Naive B cell (primary cell): ENCODE measurements at regions not wholly inside any gene's neighbourhood (a gene's known extent, or its start where the extent isn't known, plus 50 kb on each side); places are given as distances from the start of the nearest gene placed in this dataset.
"Not testable (repeated sequence)": the region's sequence is repeated elsewhere in the genome, so short reads cannot be mapped to it uniquely, and the experiment has no call there.

ENCODE experiments used
- ATAC-seq, 2 donors: fragments of 150-1000 bp; cut with Tn5 transposase; 2 replicates each; pipeline ENCODE4 v1.10.0; 2021; ENCODE audit warnings: low read depth in 2 of 2, mild to moderate bottlenecking in 2 of 2, moderate library complexity in 2 of 2
- DNase-seq: peaks from one replicate; pipeline ENCODE4 v3.0.0; 2022
- H3K27ac Mint-ChIP-seq, 6 donors: one replicate each; pipeline ENCODE4 v1.8.0; 2020 to 2022; ENCODE audit warnings: mild to moderate bottlenecking in 6 of 6, mixed read lengths in 6 of 6, moderate library complexity in 5 of 6, inconsistent platforms in 2 of 6
- H3K27me3 Mint-ChIP-seq, 3 donors: one replicate each; pipeline ENCODE4 v1.8.0; 2021 to 2022; ENCODE audit warnings: mixed read lengths in 3 of 3, mild to moderate bottlenecking in 1 of 3
- H3K36me3 Mint-ChIP-seq, 2 donors: one replicate each; pipeline ENCODE4 v1.8.0; 2020 to 2022; ENCODE audit warnings: mixed read lengths in 2 of 2, inconsistent platforms in 1 of 2, mild to moderate bottlenecking in 1 of 2
- H3K4me1 Mint-ChIP-seq, 3 donors: one replicate each; pipeline ENCODE4 v1.8.0; 2020 to 2022; ENCODE audit warnings: mixed read lengths in 3 of 3, inconsistent platforms in 1 of 3, mild to moderate bottlenecking in 1 of 3, moderate library complexity in 1 of 3
- H3K4me3 Mint-ChIP-seq, 8 donors: one replicate each; pipeline ENCODE4 v1.8.0; 2020 to 2022; ENCODE audit warnings: mild to moderate bottlenecking in 8 of 8, mixed read lengths in 8 of 8, moderate library complexity in 8 of 8, inconsistent platforms in 2 of 8
- H3K9me3 Mint-ChIP-seq, 7 donors: one replicate each; pipeline ENCODE4 v1.8.0; 2020 to 2022; ENCODE audit warnings: mixed read lengths in 7 of 7, mild to moderate bottlenecking in 5 of 7, inconsistent platforms in 2 of 7, moderate library complexity in 1 of 7

DNA sequence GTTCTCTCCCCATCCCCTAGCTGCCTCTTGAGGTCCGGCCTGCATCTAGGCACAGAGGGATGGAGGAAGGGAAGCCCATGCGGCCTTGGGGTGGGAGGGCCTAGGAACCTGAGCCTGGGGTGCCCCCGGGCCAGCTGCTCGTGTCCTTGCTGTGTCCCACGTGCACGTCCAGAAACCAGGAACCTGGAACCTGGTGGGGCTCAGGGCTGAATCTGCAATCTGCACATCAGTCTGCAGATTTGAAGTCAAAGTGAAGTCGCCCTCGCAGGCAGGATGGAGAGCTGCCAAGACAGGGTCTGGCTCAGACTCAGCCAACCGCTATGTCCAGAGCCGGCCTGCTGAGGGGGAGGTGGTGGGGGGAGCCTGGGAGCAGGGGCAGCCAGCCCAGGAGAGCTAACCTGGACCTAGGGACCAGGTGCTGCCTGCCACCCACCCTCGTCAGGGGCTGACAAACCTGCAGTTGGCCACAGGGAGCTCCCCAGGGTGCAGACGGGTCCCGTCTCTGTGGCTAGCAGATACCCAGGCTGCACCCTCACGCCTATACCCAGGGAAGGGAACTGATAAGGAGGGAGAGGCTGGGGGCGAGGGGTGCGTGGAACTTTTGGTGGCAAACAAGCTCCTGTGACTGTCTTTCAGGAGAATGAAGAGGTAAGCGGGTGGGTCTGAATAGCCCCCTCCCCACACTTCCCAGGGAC, 103.5 kb upstream of the SIMC1 start:
- H3K9me3 Mint-ChIP-seq, result peaks cover 0 to 3% (median 0%) of the 10 kb centered on the region in 7 donors
- no peak overlapping the region for H3K27ac Mint-ChIP-seq
- H3K36me3 Mint-ChIP-seq, result peaks cover 0 to 20% of the 10 kb centered on the region in 2 donors
- H3K4me3 Mint-ChIP-seq, result peak overlapping the region in 4 of 8 donors; percentile 35 to 83 (median 72)
- H3K4me1 Mint-ChIP-seq, result peaks cover 18 to 24% (median 23%) of the 10 kb centered on the region in 3 donors
- ATAC-seq (no peak), DNase-seq (no peak)
- H3K27me3 Mint-ChIP-seq, result peaks cover 27 to 68% (median 54%) of the 10 kb centered on the region in 3 donors

GRCh38 chr5:176140138-176140537, 98.1 kb upstream of the SIMC1 start:
- H3K9me3 Mint-ChIP-seq, result peaks cover 10 to 29% (median 18%) of the 10 kb centered on the region in 7 donors
- not testable (repeated sequence) for ATAC-seq, H3K4me1 Mint-ChIP-seq

DNA sequence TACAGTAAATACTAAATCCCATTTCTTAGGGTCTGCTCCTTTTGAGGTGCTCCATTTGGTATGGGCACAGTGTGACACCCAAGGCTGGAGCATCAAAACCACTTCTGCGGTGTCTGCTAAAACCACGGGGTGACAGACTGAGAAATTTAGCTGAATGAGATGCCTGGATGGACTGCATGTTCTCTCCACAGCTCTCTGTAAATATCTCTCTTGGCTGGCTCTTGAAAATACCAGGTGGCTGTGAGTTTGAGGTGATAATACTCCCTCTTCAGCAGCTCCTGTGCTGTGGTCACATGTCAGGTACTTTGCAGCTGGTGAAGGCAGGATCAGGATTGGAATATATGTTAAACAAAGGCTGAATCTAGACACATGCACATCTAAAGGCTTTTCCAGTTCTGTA, 93.7 kb upstream of the SIMC1 start:
- peaks cover 10 to 29% (median 18%) of the 10 kb centered on the region in 7 donors for H3K9me3 Mint-ChIP-seq
- H3K27ac Mint-ChIP-seq, result no peak overlapping the region
- H3K36me3 Mint-ChIP-seq, result peaks cover 21 to 36% of the 10 kb centered on the region in 2 donors
- ATAC-seq (no peak), DNase-seq (no peak)
- H3K4me1 Mint-ChIP-seq, result peaks cover 0 to 4% (median 0%) of the 10 kb centered on the region in 3 donors
- peaks cover 44 to 65% (median 63%) of the 10 kb centered on the region in 3 donors for H3K27me3 Mint-ChIP-seq
- H3K4me3 Mint-ChIP-seq, result no peak overlapping the region

More at GRCh38 chr5:176140138-176140537, 98.1 kb upstream of the SIMC1 start:
- DNase-seq, H3K27ac Mint-ChIP-seq, H3K4me3 Mint-ChIP-seq: not testable (repeated sequence)
- Mint-ChIP-seq H3K36me3 (peaks cover 21 to 36% of the 10 kb centered on the region in 2 donors), H3K27me3 (peaks cover 40 to 68% (median 55%) of the 10 kb centered on the region in 3 donors)

- not testable (repeated sequence) for H3K4me3 Mint-ChIP-seq
Observed at GRCh38 chr5:176149948-176150347, 88.3 kb upstream of the SIMC1 start.

GRCh38 chr5:176151281-176151680, 86.9 kb upstream of the SIMC1 start:
- ATAC-seq, result no peak
- no peaks in the 10 kb centered on the region for H3K36me3 Mint-ChIP-seq

More at GRCh38 chr5:176149948-176150347, 88.3 kb upstream of the SIMC1 start:
- not testable (repeated sequence) for DNase-seq, ATAC-seq, H3K4me1 Mint-ChIP-seq, H3K9me3 Mint-ChIP-seq, H3K36me3 Mint-ChIP-seq
- peaks cover 25 to 60% (median 55%) of the 10 kb centered on the region in 3 donors for H3K27me3 Mint-ChIP-seq
- peak overlapping the region in 1 of 6 donors; percentile 33 for H3K27ac Mint-ChIP-seq

GRCh38 chr5:176152191-176152929, 85.9 kb upstream of the SIMC1 start:
- H3K4me3 Mint-ChIP-seq, result no peak overlapping the region
- H3K4me1 Mint-ChIP-seq, result no peaks in the 10 kb centered on the region
- H3K27me3 Mint-ChIP-seq, result peaks cover 19 to 67% (median 57%) of the 10 kb centered on the region in 3 donors
- H3K27ac Mint-ChIP-seq, result peak overlapping the region in 1 of 6 donors; percentile 38
- no peak for DNase-seq
- H3K9me3 Mint-ChIP-seq, result peaks cover 0 to 5% (median 0%) of the 10 kb centered on the region in 7 donors
- H3K36me3 Mint-ChIP-seq, result no peaks in the 10 kb centered on the region
- no peak for ATAC-seq

More at GRCh38 chr5:176151281-176151680, 86.9 kb upstream of the SIMC1 start:
- H3K27ac Mint-ChIP-seq, result no peak overlapping the region
- DNase-seq, result no peak
- peaks cover 0 to 5% (median 0%) of the 10 kb centered on the region in 7 donors for H3K9me3 Mint-ChIP-seq
- H3K4me3 Mint-ChIP-seq, result no peak overlapping the region
- H3K4me1 Mint-ChIP-seq, result no peaks in the 10 kb centered on the region
- peaks cover 23 to 65% (median 57%) of the 10 kb centered on the region in 3 donors for H3K27me3 Mint-ChIP-seq

DNA sequence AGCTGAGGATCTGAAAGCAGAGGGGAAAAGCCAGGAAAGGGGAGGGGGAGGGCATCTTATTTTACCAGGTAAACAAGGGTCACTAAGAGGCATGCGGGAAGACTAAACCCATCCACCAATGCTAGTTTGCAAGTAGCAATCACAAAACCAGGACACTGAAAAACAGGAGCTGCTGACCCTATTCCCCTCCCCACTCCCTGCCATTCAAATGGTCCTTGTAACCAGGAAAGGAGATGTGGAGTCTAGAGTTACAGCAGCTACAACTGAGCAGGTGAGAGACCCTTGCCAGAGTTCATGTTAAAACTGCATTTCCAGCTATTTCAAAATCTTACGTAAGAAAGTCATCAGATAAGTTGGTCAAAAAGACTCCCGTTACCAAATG, 85.3 kb upstream of the SIMC1 start:
- Mint-ChIP-seq H3K4me3 (no peak overlapping the region), H3K27ac (no peak overlapping the region), H3K4me1 (no peaks in the 10 kb centered on the region), H3K27me3 (peaks cover 21 to 67% (median 60%) of the 10 kb centered on the region in 3 donors), H3K9me3 (peaks cover 0 to 5% (median 0%) of the 10 kb centered on the region in 7 donors), H3K36me3 (no peaks in the 10 kb centered on the region)
- DNase-seq, result no peak
- no peak for ATAC-seq

DNA sequence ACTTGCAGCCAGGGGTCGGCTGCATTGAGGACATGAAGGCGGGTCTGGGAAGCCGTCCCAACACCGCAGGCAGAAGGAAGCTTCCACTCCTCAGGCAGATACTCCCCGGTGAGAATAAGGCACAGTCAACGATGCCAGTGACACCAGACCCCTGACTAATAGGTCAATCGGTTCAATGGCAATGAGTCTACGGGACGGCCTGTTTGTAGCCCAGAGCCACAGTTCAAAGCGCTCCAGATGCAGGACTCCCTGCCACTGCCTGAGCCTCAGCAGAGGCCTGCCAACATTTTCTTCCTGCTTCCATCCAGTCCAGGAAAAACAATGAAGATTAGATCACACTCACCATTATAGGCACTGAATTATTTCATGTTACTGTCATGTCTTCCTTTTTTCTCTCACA, 84.5 kb upstream of the SIMC1 start:
- Mint-ChIP-seq H3K4me3 (no peak overlapping the region), H3K27ac (no peak overlapping the region)

DNA sequence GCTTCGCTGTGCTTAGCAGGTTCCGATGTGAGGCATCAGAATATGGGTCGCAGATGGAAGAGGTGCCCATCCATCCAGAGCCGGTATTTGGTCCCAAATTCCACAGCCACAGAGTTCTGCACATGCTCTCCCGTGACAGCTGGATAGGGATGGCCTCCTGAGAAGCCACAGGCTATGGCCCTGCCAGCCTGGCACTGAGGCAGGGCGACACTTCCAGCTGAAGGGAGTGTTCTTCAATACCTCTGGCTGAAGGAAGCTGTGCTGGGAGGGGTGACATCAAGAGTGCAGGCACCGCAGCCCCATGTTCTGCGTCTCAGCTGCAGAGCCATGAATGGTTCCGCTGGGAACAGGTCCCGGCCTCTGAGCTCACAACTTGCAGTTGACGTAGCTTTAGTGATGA, 83.4 kb upstream of the SIMC1 start:
- Mint-ChIP-seq H3K27ac (no peak overlapping the region), H3K27me3 (peaks cover 25 to 72% (median 72%) of the 10 kb centered on the region in 3 donors), H3K4me3 (no peak overlapping the region), H3K36me3 (no peaks in the 10 kb centered on the region), H3K4me1 (no peaks in the 10 kb centered on the region), H3K9me3 (peaks cover 0 to 8% (median 0%) of the 10 kb centered on the region in 7 donors)
- ATAC-seq (no peak), DNase-seq (no peak)

More for the DNA sequence above, 84.5 kb upstream of the SIMC1 start:
- H3K4me1 Mint-ChIP-seq, result no peaks in the 10 kb centered on the region
- DNase-seq (no peak), ATAC-seq (no peak)
- H3K36me3 Mint-ChIP-seq, result no peaks in the 10 kb centered on the region
- peaks cover 0 to 5% (median 0%) of the 10 kb centered on the region in 7 donors for H3K9me3 Mint-ChIP-seq
- peaks cover 25 to 68% (median 61%) of the 10 kb centered on the region in 3 donors for H3K27me3 Mint-ChIP-seq

DNA sequence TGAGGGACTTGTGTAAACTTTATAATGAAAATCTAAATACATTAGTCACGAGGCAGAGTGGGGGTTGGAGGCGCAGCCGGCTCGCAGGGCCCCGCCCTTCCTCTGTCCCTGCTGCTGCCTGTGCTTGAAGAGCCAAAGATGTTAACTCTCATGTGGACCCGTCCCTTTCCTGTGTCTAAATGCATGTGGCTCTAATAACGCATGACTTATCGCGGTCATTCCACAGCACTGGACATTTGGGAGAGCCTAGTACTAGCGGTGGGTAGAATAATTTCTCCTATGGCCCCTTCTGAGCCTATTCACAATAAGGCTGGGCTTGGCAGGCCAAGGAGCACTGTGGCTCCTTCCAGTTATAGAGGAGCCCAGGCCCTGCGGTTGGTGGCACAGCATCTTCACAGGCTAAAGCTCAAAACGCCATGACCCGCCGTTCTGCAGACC, 82.3 kb upstream of the SIMC1 start:
- H3K4me3 Mint-ChIP-seq, result no peak overlapping the region
- no peak for DNase-seq
- H3K4me1 Mint-ChIP-seq, result no peaks in the 10 kb centered on the region

GRCh38 chr5:176157656-176158055, 80.6 kb upstream of the SIMC1 start:
- no peak overlapping the region for H3K27ac Mint-ChIP-seq
- H3K9me3 Mint-ChIP-seq, result peaks cover 0 to 12% (median 0%) of the 10 kb centered on the region in 7 donors
- H3K27me3 Mint-ChIP-seq, result peaks cover 31 to 84% (median 64%) of the 10 kb centered on the region in 3 donors
- no peak overlapping the region for H3K4me3 Mint-ChIP-seq
- no peak for ATAC-seq
- no peak for DNase-seq
- H3K4me1 Mint-ChIP-seq, result no peaks in the 10 kb centered on the region
- peaks cover 0 to 7% of the 10 kb centered on the region in 2 donors for H3K36me3 Mint-ChIP-seq

More for the DNA sequence above, 82.3 kb upstream of the SIMC1 start:
- peaks cover 30 to 76% (median 75%) of the 10 kb centered on the region in 3 donors for H3K27me3 Mint-ChIP-seq
- H3K36me3 Mint-ChIP-seq, result peaks cover 0 to 7% of the 10 kb centered on the region in 2 donors
- ATAC-seq, result no peak
- H3K9me3 Mint-ChIP-seq, result peaks cover 0 to 12% (median 0%) of the 10 kb centered on the region in 7 donors
- H3K27ac Mint-ChIP-seq, result no peak overlapping the region

DNA sequence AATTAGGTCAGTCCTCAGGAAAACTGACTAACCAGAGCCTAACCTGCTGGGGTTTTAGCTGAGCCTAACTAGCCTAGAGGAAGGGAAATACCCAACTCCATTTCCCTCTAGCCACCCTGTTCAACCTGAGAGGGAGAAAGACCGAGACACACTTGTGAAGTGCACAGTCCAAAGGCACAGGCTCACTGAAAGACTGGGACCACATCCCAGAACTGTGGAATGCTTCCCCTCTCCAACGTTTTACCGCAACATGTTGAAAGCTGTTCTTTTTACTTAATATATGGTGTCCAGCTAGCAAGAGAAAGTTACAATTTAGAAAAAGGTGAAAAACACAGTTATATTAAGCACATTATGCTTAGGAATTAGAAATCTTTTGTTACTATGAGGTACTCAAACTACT, 76.8 kb upstream of the SIMC1 start:
- H3K9me3 Mint-ChIP-seq, result peaks cover 0 to 23% (median 6%) of the 10 kb centered on the region in 7 donors
- no peaks in the 10 kb centered on the region for H3K4me1 Mint-ChIP-seq
- peaks cover 0 to 7% of the 10 kb centered on the region in 2 donors for H3K36me3 Mint-ChIP-seq
- ATAC-seq (no peak), DNase-seq (no peak)
- H3K27me3 Mint-ChIP-seq, result peaks cover 44 to 89% (median 54%) of the 10 kb centered on the region in 3 donors
- no peak overlapping the region for H3K4me3 Mint-ChIP-seq
- no peak overlapping the region for H3K27ac Mint-ChIP-seq

DNA sequence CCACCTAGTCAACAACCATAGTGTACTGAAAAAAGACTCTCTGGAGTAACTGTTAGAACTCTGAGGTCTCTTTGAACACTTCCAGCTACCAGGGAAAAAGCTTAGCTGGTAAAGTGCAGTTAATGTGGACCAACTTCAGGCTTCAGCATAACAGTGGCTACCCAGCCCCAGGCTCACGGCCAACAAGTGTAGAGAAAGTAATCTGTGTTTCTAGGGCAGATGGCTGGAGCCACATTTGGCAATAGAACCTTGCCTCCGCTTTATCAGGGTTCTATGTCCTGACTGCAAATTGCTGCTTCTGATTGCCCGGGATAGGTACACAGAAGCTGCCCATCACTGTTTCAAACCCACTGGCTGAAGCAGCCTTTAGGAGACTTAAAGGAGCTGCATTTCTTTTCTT, 76.0 kb upstream of the SIMC1 start:
- Mint-ChIP-seq H3K4me1 (no peaks in the 10 kb centered on the region), H3K27ac (no peak overlapping the region), H3K36me3 (peaks cover 0 to 7% of the 10 kb centered on the region in 2 donors), H3K4me3 (no peak overlapping the region), H3K9me3 (peaks cover 0 to 23% (median 6%) of the 10 kb centered on the region in 7 donors), H3K27me3 (peaks cover 46 to 81% (median 50%) of the 10 kb centered on the region in 3 donors)
- DNase-seq, result no peak
- ATAC-seq, result no peak
